Activated naive CD8-positive, alpha-beta T cell (primary cell): ENCODE measurements at regions not wholly inside any gene's neighbourhood (a gene's known extent, or its start where the extent isn't known, plus 50 kb on each side); places are given as distances from the start of the nearest gene placed in this dataset.
"Not testable (repeated sequence)": the region's sequence is repeated elsewhere in the genome, so short reads cannot be mapped to it uniquely, and the experiment has no call there.

ENCODE experiments used
- H3K27ac Mint-ChIP-seq: one replicate; pipeline ENCODE4 v1.8.0; 2021; ENCODE audit warnings: mixed read lengths
- H3K27me3 Mint-ChIP-seq: one replicate; pipeline ENCODE4 v1.8.0; 2021; ENCODE audit warnings: mixed read lengths
- H3K36me3 Mint-ChIP-seq: one replicate; pipeline ENCODE4 v1.8.0; 2021; ENCODE audit warnings: mixed read lengths
- H3K4me1 Mint-ChIP-seq: one replicate; pipeline ENCODE4 v1.8.0; 2021; ENCODE audit warnings: low read depth, mixed read lengths
- H3K4me3 Mint-ChIP-seq: one replicate; pipeline ENCODE4 v1.8.0; 2021; ENCODE audit warnings: mild to moderate bottlenecking, mixed read lengths
- H3K9me3 Mint-ChIP-seq: one replicate; pipeline ENCODE4 v1.8.0; 2021; ENCODE audit warnings: low read depth, mixed read lengths

DNA sequence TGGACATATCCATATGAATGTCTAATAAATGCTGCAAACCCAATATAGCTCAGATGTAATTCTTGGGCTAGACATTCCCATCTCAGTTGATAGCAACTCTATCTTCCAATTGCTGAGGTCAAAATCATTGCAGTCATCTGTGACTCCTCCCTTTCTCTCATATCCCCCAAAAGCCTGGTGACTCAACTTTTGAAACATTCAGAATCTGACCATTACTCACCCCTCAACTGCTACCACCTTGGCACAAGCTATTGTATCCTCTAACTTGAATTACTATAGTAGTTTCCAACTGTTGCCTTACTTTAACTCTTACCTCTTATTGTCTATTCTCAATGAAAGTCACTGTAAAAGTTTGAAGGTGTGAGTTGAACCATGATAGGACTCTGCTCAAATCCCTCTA is 600.1 kb upstream of the RGMB start:
- no peak overlapping the region for H3K27ac Mint-ChIP-seq
- no peaks in the 10 kb centered on the region for H3K4me1 Mint-ChIP-seq
- H3K9me3 Mint-ChIP-seq: no peaks in the 10 kb centered on the region
- H3K4me3 Mint-ChIP-seq: no peak overlapping the region
- peaks cover 5% of the 10 kb centered on the region for H3K27me3 Mint-ChIP-seq
- H3K36me3 Mint-ChIP-seq: no peaks in the 10 kb centered on the region

DNA sequence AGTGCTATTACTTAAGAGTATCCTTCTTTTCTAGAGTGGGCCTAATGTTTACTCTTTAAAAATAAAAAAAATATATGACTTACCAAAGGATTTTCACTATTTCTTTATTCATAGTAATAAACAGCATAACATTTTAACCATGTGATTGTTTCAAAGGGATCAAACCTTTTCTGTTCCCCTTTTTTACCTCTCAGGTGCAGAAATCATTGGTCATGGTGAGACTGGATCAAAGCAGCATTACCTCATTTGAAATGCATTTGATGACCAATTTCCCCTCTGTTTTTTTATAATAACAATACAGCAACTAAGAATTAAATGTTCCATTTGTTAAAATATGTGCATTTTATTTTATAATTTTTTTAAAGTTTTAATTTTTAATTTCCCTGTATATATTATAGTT is 598.0 kb upstream of the RGMB start:
- peaks cover 6% of the 10 kb centered on the region for H3K27me3 Mint-ChIP-seq
- H3K9me3 Mint-ChIP-seq: no peaks in the 10 kb centered on the region
- no peak overlapping the region for H3K4me3 Mint-ChIP-seq
- H3K36me3 Mint-ChIP-seq: no peaks in the 10 kb centered on the region
- no peak overlapping the region for H3K27ac Mint-ChIP-seq
- no peaks in the 10 kb centered on the region for H3K4me1 Mint-ChIP-seq

DNA sequence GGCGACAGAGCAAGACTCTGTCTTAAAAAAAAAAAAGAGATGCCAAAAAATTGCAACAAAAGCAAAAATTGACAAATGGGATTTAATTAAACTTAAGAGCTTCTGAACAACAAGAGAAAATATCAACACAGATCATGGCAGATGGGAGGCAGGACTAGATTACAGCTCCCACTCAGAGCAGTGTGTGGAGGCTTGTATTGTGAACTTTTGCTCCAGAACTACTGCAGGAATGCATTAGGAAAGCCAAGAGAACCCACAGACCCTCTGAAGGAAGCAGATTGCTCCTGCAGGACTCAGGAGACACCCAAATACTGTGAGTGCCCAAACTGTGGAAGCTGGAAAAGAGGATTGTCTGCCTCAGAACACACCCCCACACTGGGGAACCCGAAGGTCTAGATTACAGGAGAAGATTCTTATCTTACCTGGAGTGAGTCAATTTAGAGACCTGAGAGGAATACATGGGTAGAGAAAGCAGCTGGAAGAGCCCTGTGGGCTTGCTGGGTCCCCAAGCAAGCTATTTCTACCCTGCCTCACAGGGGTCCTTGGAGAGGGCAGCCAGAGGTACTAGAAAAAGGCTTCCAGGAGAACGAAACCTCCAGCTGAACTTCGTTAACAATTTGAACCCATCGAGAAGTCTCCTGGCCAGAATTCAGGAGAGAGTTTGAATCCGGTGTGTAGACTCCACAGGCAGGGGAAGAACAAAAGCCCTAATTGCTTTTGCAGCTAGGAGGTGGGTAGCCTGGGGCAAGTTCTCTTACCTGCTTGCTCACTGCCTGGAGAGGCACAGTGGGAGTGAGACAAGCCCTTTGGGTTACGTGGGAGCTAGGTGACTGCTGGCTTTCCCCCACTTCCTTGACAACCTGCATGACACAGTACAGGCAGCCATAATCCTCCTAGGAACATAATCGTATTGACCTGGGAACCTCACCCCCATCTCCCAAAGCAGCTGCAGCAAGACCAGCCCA is 593.4 kb upstream of the RGMB start:
- Mint-ChIP-seq H3K4me3 (no peak overlapping the region), H3K4me1 (no peaks in the 10 kb centered on the region), H3K36me3 (no peaks in the 10 kb centered on the region), H3K9me3 (no peaks in the 10 kb centered on the region), H3K27ac (no peak overlapping the region), H3K27me3 (peaks cover 6% of the 10 kb centered on the region)

- no peak overlapping the region for H3K27ac Mint-ChIP-seq
- no peaks in the 10 kb centered on the region for H3K4me1 Mint-ChIP-seq
- H3K27me3 Mint-ChIP-seq: no peaks in the 10 kb centered on the region
- H3K4me3 Mint-ChIP-seq: no peak overlapping the region
- H3K9me3 Mint-ChIP-seq: no peaks in the 10 kb centered on the region
- no peaks in the 10 kb centered on the region for H3K36me3 Mint-ChIP-seq
These were observed 587.3 kb upstream of the RGMB start for GRCh38 chr5:98186128-98186527.

DNA sequence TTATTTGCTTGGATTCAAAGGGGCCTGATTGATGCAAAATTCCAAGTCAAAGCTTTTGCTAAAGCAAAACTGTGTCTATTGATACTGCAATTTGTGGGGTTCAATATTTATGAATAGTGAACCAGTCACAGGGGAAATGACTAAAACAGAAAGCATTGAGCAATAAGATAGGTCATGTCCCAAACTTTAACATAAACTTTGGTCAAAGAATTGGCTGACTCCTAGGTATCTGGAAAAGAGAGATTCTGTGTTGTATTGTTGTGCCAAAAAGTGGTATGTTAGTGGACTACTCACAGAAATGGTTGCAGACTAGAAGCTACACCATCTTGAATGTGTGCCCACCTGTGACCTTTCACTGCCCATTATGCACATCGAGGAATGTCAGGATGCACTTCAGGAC is 585.5 kb upstream of the RGMB start:
- H3K27me3 Mint-ChIP-seq: no peaks in the 10 kb centered on the region
- no peak overlapping the region for H3K27ac Mint-ChIP-seq
- no peaks in the 10 kb centered on the region for H3K4me1 Mint-ChIP-seq
- H3K4me3 Mint-ChIP-seq: no peak overlapping the region
- H3K9me3 Mint-ChIP-seq: no peaks in the 10 kb centered on the region
- no peaks in the 10 kb centered on the region for H3K36me3 Mint-ChIP-seq

DNA sequence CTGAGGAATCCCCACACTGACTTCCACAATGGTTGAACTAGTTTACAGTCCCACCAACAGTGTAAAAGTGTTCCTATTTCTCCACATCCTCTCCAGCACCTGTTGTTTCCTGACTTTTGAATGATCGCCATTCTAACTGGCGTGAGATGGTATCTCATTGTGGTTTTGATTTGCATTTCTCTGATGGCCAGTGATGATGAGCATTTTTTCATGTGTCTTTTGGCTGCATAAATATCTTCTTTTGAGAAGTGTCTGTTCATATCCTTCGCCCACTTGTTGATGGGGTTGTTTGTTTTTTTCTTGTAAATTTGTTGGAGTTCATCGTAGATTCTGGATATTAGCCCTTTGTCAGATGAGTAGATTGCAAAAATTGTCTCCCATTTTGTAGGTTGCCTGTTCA is 583.1 kb upstream of the RGMB start:
- not testable (repeated sequence) for H3K4me3 Mint-ChIP-seq, H3K27ac Mint-ChIP-seq, H3K27me3 Mint-ChIP-seq, H3K36me3 Mint-ChIP-seq, H3K9me3 Mint-ChIP-seq, H3K4me1 Mint-ChIP-seq

DNA sequence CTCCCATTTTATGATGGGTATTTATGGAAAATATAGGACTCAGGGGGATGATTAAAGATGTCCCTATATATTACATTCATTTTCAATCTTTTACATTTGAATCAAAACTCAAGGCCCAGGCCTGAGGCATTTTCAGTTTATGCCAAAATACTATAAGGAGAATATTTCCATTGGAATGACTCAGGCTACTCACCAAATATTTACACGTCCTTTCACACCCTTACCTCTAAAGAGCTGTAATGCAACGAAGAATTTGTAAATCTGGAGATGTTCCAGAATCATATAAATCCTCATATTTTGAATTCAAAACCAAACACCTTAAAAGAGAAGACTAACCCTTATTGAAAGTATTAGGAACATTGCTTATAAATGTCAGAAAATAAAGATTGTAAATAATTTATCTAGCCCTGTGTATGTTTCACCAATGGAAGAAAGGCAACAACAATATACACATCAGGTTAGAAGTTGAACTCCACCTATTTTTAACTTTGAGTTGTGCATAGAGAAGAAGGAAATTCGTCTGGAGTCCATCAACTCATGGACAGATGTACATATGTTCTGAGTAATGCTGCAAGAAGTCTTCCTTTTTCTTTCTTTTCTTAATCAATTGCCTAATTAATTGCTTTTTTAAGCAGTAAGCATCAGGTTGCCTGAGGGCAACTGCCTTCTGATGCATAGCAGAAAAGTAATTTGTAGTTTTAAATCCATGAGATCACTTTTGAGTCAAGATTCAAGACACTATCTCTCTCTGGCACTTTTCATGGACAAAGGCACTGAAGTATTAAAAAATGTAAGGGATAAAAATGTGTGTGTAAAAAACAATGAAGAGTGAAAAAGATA is 579.3 kb upstream of the RGMB start:
- H3K36me3 Mint-ChIP-seq: no peaks in the 10 kb centered on the region
- no peaks in the 10 kb centered on the region for H3K4me1 Mint-ChIP-seq
- no peak overlapping the region for H3K4me3 Mint-ChIP-seq
- H3K27ac Mint-ChIP-seq: no peak overlapping the region
- no peaks in the 10 kb centered on the region for H3K9me3 Mint-ChIP-seq
- no peaks in the 10 kb centered on the region for H3K27me3 Mint-ChIP-seq

DNA sequence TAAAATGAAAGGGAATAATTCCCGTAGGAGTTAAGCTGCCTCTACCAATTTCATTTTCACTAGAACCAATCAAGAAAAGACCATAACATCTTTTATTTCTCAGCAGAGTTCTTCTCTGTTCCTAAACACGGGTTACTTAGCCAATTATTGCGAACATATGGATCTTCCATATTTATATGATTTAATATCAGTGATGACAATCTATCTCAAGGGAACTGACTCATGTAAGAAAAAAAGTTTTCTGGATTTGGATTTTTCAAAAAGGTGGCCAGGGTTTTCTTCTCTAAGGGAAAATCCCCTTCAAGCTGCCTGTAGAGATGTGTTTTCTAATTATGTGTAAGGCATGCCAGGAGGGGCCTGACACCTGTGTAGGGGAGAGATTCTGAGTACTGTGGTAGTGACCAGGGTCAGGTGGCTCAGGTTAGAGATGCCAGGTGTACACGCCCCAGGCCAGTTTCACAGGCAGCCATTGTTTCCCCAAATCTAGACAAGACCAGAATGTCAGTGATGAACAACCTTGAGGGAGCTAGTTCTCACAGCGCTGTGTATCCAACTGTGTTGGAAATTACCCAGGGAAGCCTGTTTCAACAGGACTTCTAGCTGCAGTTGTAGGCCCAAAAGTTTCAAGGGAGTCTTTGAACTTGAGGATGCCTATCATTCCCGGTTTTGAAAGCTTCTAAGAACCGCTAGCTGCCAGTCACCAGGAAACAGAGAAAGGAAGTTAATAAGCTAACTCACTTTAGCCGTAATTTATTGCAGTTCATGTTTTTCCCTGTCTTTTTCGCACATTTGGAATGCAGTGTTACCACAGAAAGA is 572.5 kb upstream of the RGMB start:
- Mint-ChIP-seq H3K9me3 (no peaks in the 10 kb centered on the region), H3K27ac (no peak overlapping the region)

DNA sequence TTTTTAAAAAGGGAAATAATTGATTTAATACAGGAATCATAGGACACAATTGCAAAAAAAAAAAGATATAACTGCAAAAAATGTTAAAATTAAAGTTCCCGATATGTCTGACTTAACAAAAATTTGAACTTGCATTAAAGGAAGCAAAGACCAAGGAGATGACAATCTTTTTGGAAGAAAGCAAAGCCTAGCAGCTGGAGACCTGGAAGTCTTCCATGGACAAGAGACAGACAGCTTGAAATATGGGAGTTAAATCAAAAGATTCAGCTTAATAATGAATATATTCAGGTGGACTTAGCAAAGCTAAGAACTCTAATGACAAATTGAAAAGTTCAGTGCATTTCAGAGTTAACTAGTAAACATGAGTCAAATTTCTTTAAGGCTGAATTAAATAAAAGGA is 568.7 kb upstream of the RGMB start:
- no peaks in the 10 kb centered on the region for H3K9me3 Mint-ChIP-seq
- no peaks in the 10 kb centered on the region for H3K4me1 Mint-ChIP-seq
- H3K27ac Mint-ChIP-seq: no peak overlapping the region
- H3K4me3 Mint-ChIP-seq: no peak overlapping the region
- no peaks in the 10 kb centered on the region for H3K27me3 Mint-ChIP-seq
- H3K36me3 Mint-ChIP-seq: no peaks in the 10 kb centered on the region

More for the DNA sequence above, 572.5 kb upstream of the RGMB start:
- Mint-ChIP-seq H3K36me3 (no peaks in the 10 kb centered on the region), H3K27me3 (no peaks in the 10 kb centered on the region), H3K4me3 (no peak overlapping the region), H3K4me1 (no peaks in the 10 kb centered on the region)

GRCh38 chr5:98205691-98206461 is 567.6 kb upstream of the RGMB start:
- Mint-ChIP-seq H3K9me3 (no peaks in the 10 kb centered on the region), H3K27me3 (no peaks in the 10 kb centered on the region), H3K36me3 (no peaks in the 10 kb centered on the region), H3K4me3 (no peak overlapping the region), H3K4me1 (no peaks in the 10 kb centered on the region), H3K27ac (no peak overlapping the region)

GRCh38 chr5:98206566-98206965 is 566.9 kb upstream of the RGMB start:
- Mint-ChIP-seq H3K9me3 (no peaks in the 10 kb centered on the region), H3K36me3 (no peaks in the 10 kb centered on the region), H3K4me3 (no peak overlapping the region), H3K4me1 (no peaks in the 10 kb centered on the region), H3K27ac (no peak overlapping the region), H3K27me3 (no peaks in the 10 kb centered on the region)

DNA sequence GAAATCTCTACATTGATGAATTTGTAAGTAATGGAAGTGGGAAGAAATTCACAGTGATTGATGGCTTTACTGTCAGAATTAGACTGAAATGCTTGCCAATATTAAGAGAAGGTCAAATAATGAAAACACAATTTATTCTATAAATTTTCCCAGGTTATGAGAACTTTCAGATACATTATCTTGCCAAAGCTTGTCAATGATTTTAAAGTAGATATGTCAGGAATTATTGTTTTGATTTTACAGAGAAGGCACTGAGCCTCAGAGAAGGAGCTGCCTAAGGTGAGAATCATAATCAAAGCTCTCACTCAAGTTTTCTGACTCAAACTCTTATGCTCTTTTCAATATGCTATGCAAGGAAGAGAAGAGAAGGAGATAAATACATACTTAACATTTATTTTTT is 564.0 kb upstream of the RGMB start:
- no peaks in the 10 kb centered on the region for H3K36me3 Mint-ChIP-seq
- H3K4me1 Mint-ChIP-seq: no peaks in the 10 kb centered on the region
- no peaks in the 10 kb centered on the region for H3K9me3 Mint-ChIP-seq
- H3K27ac Mint-ChIP-seq: no peak overlapping the region
- H3K27me3 Mint-ChIP-seq: no peaks in the 10 kb centered on the region
- H3K4me3 Mint-ChIP-seq: no peak overlapping the region

GRCh38 chr5:98214240-98215051 is 559.0 kb upstream of the RGMB start:
- H3K4me3 Mint-ChIP-seq: no peak overlapping the region
- H3K36me3 Mint-ChIP-seq: no peaks in the 10 kb centered on the region
- H3K27me3 Mint-ChIP-seq: no peaks in the 10 kb centered on the region
- peaks cover 4% of the 10 kb centered on the region for H3K4me1 Mint-ChIP-seq
- H3K27ac Mint-ChIP-seq: no peak overlapping the region
- no peaks in the 10 kb centered on the region for H3K9me3 Mint-ChIP-seq
